Gastrocnemius medialis (tissue), 4 donors: ENCODE measurements at regions not wholly inside any gene's neighbourhood (a gene's known extent, or its start where the extent isn't known, plus 50 kb on each side); places are given as distances from the start of the nearest gene placed in this dataset.

ENCODE experiments used
- ATAC-seq, 2 donors: fragments of 150-250 bp; one replicate each; pipeline ENCODE4 v1.9.1; 2016
- DNase-seq, 2 donors: peaks; one replicate each; pipeline ENCODE4 v3.0.0-alpha.2; 2019
- H3K27ac ChIP-seq, 4 donors: fragments of 200-600 bp; sonication (generic); 1 replicate in 1 of 4; 2 replicates in 3 of 4; pipeline ENCODE4 v1.5.1; 2016 to 2018; ENCODE audit warnings: mild to moderate bottlenecking in 2 of 4, moderate library complexity in 1 of 4
- H3K27me3 ChIP-seq, 3 donors: fragments of 200-600 bp; sonication (generic) in 2 of 3; 1 replicate in 1 of 3; 2 replicates in 2 of 3; pipeline versions ENCODE4 v1.5.1 to v1.6.0; 2016 to 2019; ENCODE audit warnings: mild to moderate bottlenecking in 1 of 3, moderate library complexity in 1 of 3
- H3K36me3 ChIP-seq, 2 donors: fragments of 200-600 bp; sonication (generic) in 1 of 2; one replicate each; pipeline ENCODE4 v1.5.1; 2017 to 2018
- H3K4me1 ChIP-seq, 2 donors: fragments of 200-600 bp; sonication (generic) in 1 of 2; one replicate each; pipeline ENCODE4 v1.5.1; 2016 to 2017; ENCODE audit warnings: mild to moderate bottlenecking in 2 of 2
- H3K4me3 ChIP-seq, 4 donors: fragments of 200-600 bp; sonication (generic) in 3 of 4; 1 replicate in 1 of 4; 2 replicates in 3 of 4; pipeline ENCODE4 v1.5.1; 2016 to 2019; ENCODE audit warnings: mild to moderate bottlenecking in 2 of 4
- H3K9me3 ChIP-seq, 3 donors: fragments of 200-600 bp; sonication (generic) in 2 of 3; 1 replicate in 1 of 3; 2 replicates in 2 of 3; pipeline ENCODE4 v1.5.1; 2016 to 2019
- CTCF ChIP-seq, 5 experiments: fragments of 450-650 bp in 3 of 5; fragments of 200-600 bp in 2 of 5; sonication (generic) in 2 of 5; IDR thresholded peaks in 4 of 5; conservative IDR thresholded peaks in 1 of 5; 1 replicate in 4 of 5; 2 replicates in 1 of 5; pipeline ENCODE4 v1.5.1; 2016 to 2019; ENCODE audit warnings: antibody characterized with exemption in 5 of 5, mild to moderate bottlenecking in 3 of 5, moderate library complexity in 3 of 5
- POLR2A ChIP-seq, 2 donors: fragments of 450-650 bp; IDR thresholded peaks; one replicate each; pipeline ENCODE4 v1.6.1; 2017; ENCODE audit warnings: antibody characterized with exemption in 2 of 2, mild to moderate bottlenecking in 2 of 2, moderate library complexity in 2 of 2
- in situ Hi-C, 4 donors: fragments of 200-750 bp; cut with MboI; loops; one replicate each; pipeline versions ENCODE4 v1.15.0 to v1.8.0; 2017; ENCODE audit warnings: low sequenced_read_pairs in 4 of 4
- intact Hi-C: fragments of 100-400 bp; cut with DNase I; formaldehyde crosslinking; loops from one replicate; pipeline ENCODE4 v1.15.1; 2023; ENCODE audit warnings: low total_unique reads

- no peaks in the 10 kb centered on the region for H3K9me3 ChIP-seq
- intact Hi-C loops = no loop called here
- H3K36me3 ChIP-seq = no peaks in the 10 kb centered on the region
- no peaks in the 10 kb centered on the region for H3K4me1 ChIP-seq
- TF ChIP-seq CTCF (IDR thresholded peaks at IDR 0.05 in 4 of 5, conservative IDR thresholded peaks at IDR 0.05 in 1 of 5) (no peak), POLR2A (IDR thresholded peaks at IDR 0.05) (no peak)
- in situ Hi-C loops = no loop called here
- ATAC-seq (no peak), DNase-seq (no peak)
- no peak overlapping the region for H3K4me3 ChIP-seq
- H3K27me3 ChIP-seq = no peaks in the 10 kb centered on the region
- H3K27ac ChIP-seq = no peak overlapping the region
Observed at GRCh38 chr20:54820392-54820791, 345.0 kb downstream of the DOK5 start.

- ATAC-seq (no peak), DNase-seq (no peak)
- Histone ChIP-seq H3K4me1 (no peaks in the 10 kb centered on the region), H3K27ac (no peak overlapping the region), H3K36me3 (no peaks in the 10 kb centered on the region), H3K4me3 (no peak overlapping the region), H3K27me3 (no peaks in the 10 kb centered on the region), H3K9me3 (no peaks in the 10 kb centered on the region)
- intact Hi-C loops (no loop called here), in situ Hi-C loops (no loop called here)
- TF ChIP-seq POLR2A (IDR thresholded peaks at IDR 0.05) (no peak), CTCF (IDR thresholded peaks at IDR 0.05 in 4 of 5, conservative IDR thresholded peaks at IDR 0.05 in 1 of 5) (no peak)
Observed at GRCh38 chr20:54806462-54806861, 331.1 kb downstream of the DOK5 start.

- DNase-seq = no peak
- H3K36me3 ChIP-seq = no peaks in the 10 kb centered on the region
- H3K9me3 ChIP-seq = no peaks in the 10 kb centered on the region
Observed at GRCh38 chr20:54794874-54795273, 319.5 kb downstream of the DOK5 start.

GRCh38 chr20:54794110-54794509, 318.7 kb downstream of the DOK5 start:
- H3K36me3 ChIP-seq = no peaks in the 10 kb centered on the region
- in situ Hi-C loops = no loop called here

More at GRCh38 chr20:54794874-54795273, 319.5 kb downstream of the DOK5 start:
- intact Hi-C loops = no loop called here
- no peaks in the 10 kb centered on the region for H3K27me3 ChIP-seq
- TF ChIP-seq POLR2A (IDR thresholded peaks at IDR 0.05) (no peak), CTCF (IDR thresholded peaks at IDR 0.05 in 4 of 5, conservative IDR thresholded peaks at IDR 0.05 in 1 of 5) (no peak)
- no peak for ATAC-seq
- H3K27ac ChIP-seq = no peak overlapping the region
- in situ Hi-C loops = no loop called here
- no peaks in the 10 kb centered on the region for H3K4me1 ChIP-seq
- H3K4me3 ChIP-seq = no peak overlapping the region

More at GRCh38 chr20:54794110-54794509, 318.7 kb downstream of the DOK5 start:
- Histone ChIP-seq H3K27me3 (no peaks in the 10 kb centered on the region), H3K27ac (no peak overlapping the region), H3K4me3 (no peak overlapping the region), H3K9me3 (no peaks in the 10 kb centered on the region), H3K4me1 (no peaks in the 10 kb centered on the region)
- ATAC-seq = no peak
- TF ChIP-seq CTCF (IDR thresholded peaks at IDR 0.05 in 4 of 5, conservative IDR thresholded peaks at IDR 0.05 in 1 of 5) = no peak
- TF ChIP-seq POLR2A (IDR thresholded peaks at IDR 0.05) = no peak
- intact Hi-C loops = no loop called here
- DNase-seq = no peak
